ENCODE measurements at regions not wholly inside any gene's neighbourhood (a gene's known extent, or its start where the extent isn't known, plus 50 kb on each side); places are given as distances from the start of the nearest gene placed in this dataset.

DNA sequence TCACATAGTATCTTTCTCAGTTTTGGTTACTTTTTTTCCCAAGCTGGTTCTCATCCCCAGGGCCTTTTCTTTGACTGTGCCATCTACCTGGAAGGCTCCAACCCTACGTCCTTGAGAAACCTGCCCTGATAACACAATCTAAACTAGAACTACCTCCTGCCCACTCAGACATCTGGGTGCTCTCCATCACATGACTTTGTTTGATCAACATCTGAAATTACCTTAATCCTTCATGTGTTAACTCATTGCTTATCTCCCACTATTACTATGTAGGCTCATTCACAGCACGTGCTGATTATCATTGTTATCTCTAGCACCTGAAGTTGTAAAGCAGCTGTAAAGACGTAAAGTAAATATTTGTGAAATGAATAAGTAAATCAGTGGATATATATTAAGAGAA, 784.0 kb downstream of the TMTC2 start:
- no peak for DNase-seq (ENCODE audit: low read depth, low spot score)
- H2AFZ ChIP-seq (ENCODE audit: control insufficient read depth, low read length): no peak overlapping the region
- H3K9me3 ChIP-seq (ENCODE audit: control insufficient read depth, low read depth, low read length): no peaks in the 10 kb centered on the region
- H3K4me1 ChIP-seq (ENCODE audit: control insufficient read depth, extremely low read depth, insufficient read depth, low read length): no peaks in the 10 kb centered on the region
- H3K79me2 ChIP-seq (ENCODE audit: control insufficient read depth, insufficient read depth, low read length): no peaks in the 10 kb centered on the region
- H3K36me3 ChIP-seq (ENCODE audit: control insufficient read depth in 2 of 2, extremely low read depth in 1 of 2, insufficient read depth in 2 of 2, low read length in 2 of 2): no peaks in the 10 kb centered on the region
- TF ChIP-seq EZH2 (IDR thresholded peaks at IDR 0.05; ENCODE audit: low read length): no peak
- TF ChIP-seq, protein P1, sequence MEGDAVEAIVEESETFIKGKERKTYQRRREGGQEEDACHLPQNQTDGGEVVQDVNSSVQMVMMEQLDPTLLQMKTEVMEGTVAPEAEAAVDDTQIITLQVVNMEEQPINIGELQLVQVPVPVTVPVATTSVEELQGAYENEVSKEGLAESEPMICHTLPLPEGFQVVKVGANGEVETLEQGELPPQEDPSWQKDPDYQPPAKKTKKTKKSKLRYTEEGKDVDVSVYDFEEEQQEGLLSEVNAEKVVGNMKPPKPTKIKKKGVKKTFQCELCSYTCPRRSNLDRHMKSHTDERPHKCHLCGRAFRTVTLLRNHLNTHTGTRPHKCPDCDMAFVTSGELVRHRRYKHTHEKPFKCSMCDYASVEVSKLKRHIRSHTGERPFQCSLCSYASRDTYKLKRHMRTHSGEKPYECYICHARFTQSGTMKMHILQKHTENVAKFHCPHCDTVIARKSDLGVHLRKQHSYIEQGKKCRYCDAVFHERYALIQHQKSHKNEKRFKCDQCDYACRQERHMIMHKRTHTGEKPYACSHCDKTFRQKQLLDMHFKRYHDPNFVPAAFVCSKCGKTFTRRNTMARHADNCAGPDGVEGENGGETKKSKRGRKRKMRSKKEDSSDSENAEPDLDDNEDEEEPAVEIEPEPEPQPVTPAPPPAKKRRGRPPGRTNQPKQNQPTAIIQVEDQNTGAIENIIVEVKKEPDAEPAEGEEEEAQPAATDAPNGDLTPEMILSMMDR (optimal IDR thresholded peaks at IDR 0.05 in 1 of 3, IDR thresholded peaks at IDR 0.05 in 1 of 3, conservative IDR thresholded peaks at IDR 0.05 in 1 of 3; ENCODE audit: extremely low read depth in 1 of 3, insufficient read depth in 2 of 3, low read length in 3 of 3): no peak
- H3K9me1 ChIP-seq (ENCODE audit: control insufficient read depth, extremely low read depth, insufficient read depth, low read length): no peaks in the 10 kb centered on the region
- H3K4me2 ChIP-seq (ENCODE audit: control insufficient read depth, extremely low read depth, insufficient read depth, low read depth, low read length): no peak overlapping the region
- H4K20me1 ChIP-seq (ENCODE audit: control insufficient read depth, extremely low read depth, insufficient read depth, low read length): no peaks in the 10 kb centered on the region
- no peaks in the 10 kb centered on the region for H3K27me3 ChIP-seq (ENCODE audit: control insufficient read depth, extremely low read depth, insufficient read depth, low read length)
- no peak for FAIRE-seq
- no peak overlapping the region for H3K9ac ChIP-seq (ENCODE audit: control insufficient read depth, extremely low read depth, insufficient read depth, low read length)
- no peak overlapping the region for H3K27ac ChIP-seq (ENCODE audit: control insufficient read depth, insufficient read depth, low read length)
- H3K4me3 ChIP-seq (ENCODE audit: control insufficient read depth in 2 of 3, extremely low read depth in 1 of 3, insufficient read depth in 2 of 3, low read depth in 1 of 3, low read length in 3 of 3): no peak overlapping the region
- dilution Hi-C loops (cut with MboI; ENCODE audit: extremely low pct_ligation_motif_present, low sequenced_read_pairs): no loop called here

DNA sequence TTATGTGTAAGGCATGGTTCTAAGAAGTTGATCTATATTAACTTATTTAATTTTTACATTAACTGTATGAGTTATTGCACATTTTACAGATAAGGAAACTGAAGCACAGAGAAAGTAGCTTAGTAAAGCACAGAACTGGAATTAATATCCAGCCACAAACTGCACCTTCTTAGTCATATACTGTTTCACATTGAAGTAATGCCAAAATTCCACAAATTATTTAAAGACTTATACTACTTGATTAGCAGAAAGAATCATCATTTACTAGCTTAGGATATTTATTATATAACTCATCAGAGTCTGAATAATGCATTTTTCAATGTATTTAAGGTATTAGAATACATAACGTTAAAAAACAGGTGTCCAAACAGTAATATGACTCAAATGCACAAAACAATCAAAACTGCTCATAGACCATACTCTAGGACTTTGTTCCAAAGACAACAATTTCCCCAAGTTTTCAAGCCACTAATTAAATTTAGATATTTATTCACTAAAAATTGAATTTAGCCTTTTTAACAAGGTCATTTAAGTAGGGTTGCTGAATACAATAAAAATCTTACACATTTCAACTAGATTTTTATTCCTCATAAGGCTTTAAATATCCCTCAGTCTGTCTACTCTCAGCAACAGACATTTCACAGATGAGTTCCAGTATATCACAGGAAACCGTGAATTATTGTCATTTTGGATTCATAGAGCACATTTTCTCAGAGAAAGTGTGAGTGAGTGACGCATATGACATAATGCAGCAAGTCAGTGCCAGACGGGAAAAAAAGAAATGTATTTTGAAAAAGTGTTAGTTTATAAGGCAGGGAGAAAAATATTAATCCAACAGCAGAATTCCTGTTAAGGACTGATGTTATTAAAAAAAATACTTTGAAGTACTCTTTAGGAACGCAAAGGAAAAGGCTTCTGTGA, 782.5 kb downstream of the TMTC2 start:
- Histone ChIP-seq H3K27me3 (ENCODE audit: control insufficient read depth, extremely low read depth, insufficient read depth, low read length) (no peaks in the 10 kb centered on the region), H3K4me3 (ENCODE audit: control insufficient read depth in 2 of 3, extremely low read depth in 1 of 3, insufficient read depth in 2 of 3, low read depth in 1 of 3, low read length in 3 of 3) (no peak overlapping the region), H3K36me3 (ENCODE audit: control insufficient read depth in 2 of 2, extremely low read depth in 1 of 2, insufficient read depth in 2 of 2, low read length in 2 of 2) (no peaks in the 10 kb centered on the region), H3K4me1 (ENCODE audit: control insufficient read depth, extremely low read depth, insufficient read depth, low read length) (no peaks in the 10 kb centered on the region), H3K4me2 (ENCODE audit: control insufficient read depth, extremely low read depth, insufficient read depth, low read depth, low read length) (no peak overlapping the region), H3K9me3 (ENCODE audit: control insufficient read depth, low read depth, low read length) (no peaks in the 10 kb centered on the region), H2AFZ (ENCODE audit: control insufficient read depth, low read length) (no peak overlapping the region), H3K27ac (ENCODE audit: control insufficient read depth, insufficient read depth, low read length) (no peak overlapping the region), H3K9me1 (ENCODE audit: control insufficient read depth, extremely low read depth, insufficient read depth, low read length) (no peaks in the 10 kb centered on the region), H3K79me2 (ENCODE audit: control insufficient read depth, insufficient read depth, low read length) (no peaks in the 10 kb centered on the region), H4K20me1 (ENCODE audit: control insufficient read depth, extremely low read depth, insufficient read depth, low read length) (no peaks in the 10 kb centered on the region), H3K9ac (ENCODE audit: control insufficient read depth, extremely low read depth, insufficient read depth, low read length) (no peak overlapping the region)
- DNase-seq (ENCODE audit: low read depth, low spot score): no peak
- dilution Hi-C loops (cut with MboI; ENCODE audit: extremely low pct_ligation_motif_present, low sequenced_read_pairs): no loop called here
- FAIRE-seq: no peak
- TF ChIP-seq, protein P1 (optimal IDR thresholded peaks at IDR 0.05 in 1 of 3, IDR thresholded peaks at IDR 0.05 in 1 of 3, conservative IDR thresholded peaks at IDR 0.05 in 1 of 3; ENCODE audit: extremely low read depth in 1 of 3, insufficient read depth in 2 of 3, low read length in 3 of 3): no peak
- TF ChIP-seq EZH2 (IDR thresholded peaks at IDR 0.05; ENCODE audit: low read length): no peak

Data from keratinocyte (primary cell).